Spinal cord (tissue), 9 donors: ENCODE measurements at regions not wholly inside any gene's neighbourhood (a gene's known extent, or its start where the extent isn't known, plus 50 kb on each side); places are given as distances from the start of the nearest gene placed in this dataset.
"Not testable (repeated sequence)": the region's sequence is repeated elsewhere in the genome, so short reads cannot be mapped to it uniquely, and the experiment has no call there.

ENCODE experiments used
- DNase-seq, 6 donors: peaks; one replicate each; pipeline versions ENCODE4 v3.0.0 to v3.0.0-alpha.2; 2013 to 2015; ENCODE audit warnings: low spot score in 6 of 6, low read depth in 4 of 6
- H3K27ac ChIP-seq: one replicate; pipeline ENCODE4 v1.5.1; 2013; ENCODE audit warnings: low read depth, low read length, control low read depth
- H3K27me3 ChIP-seq: one replicate; pipeline ENCODE4 v1.6.1; 2013; ENCODE audit warnings: low read length; ENCODE audit not compliant: control insufficient read depth, insufficient read depth
- H3K36me3 ChIP-seq: one replicate; pipeline ENCODE4 v1.6.1; 2013; ENCODE audit warnings: low read length; ENCODE audit not compliant: control insufficient read depth, insufficient read depth
- H3K4me1 ChIP-seq: one replicate; pipeline ENCODE4 v1.6.1; 2013; ENCODE audit warnings: low read length; ENCODE audit not compliant: control insufficient read depth, insufficient read depth
- H3K4me3 ChIP-seq: one replicate; pipeline ENCODE4 v1.5.1; 2013; ENCODE audit warnings: low read depth, low read length, control low read depth
- H3K9me3 ChIP-seq: one replicate; pipeline ENCODE4 v1.6.1; 2013; ENCODE audit warnings: low read length; ENCODE audit not compliant: control insufficient read depth, insufficient read depth
- WGBS: methylation state at CpG from one replicate; pipeline ENCODE4 v1.1.5; 2013; ENCODE audit warnings: missing lambda C conversion rate; ENCODE audit not compliant: insufficient coverage; 5-methylcytosine and 5-hydroxymethylcytosine counted together
- donor health status: healthy.

- Histone ChIP-seq H3K27ac (no peak overlapping the region), H3K9me3 (no peaks in the 10 kb centered on the region), H3K36me3 (no peaks in the 10 kb centered on the region), H3K4me3 (no peak overlapping the region), H3K27me3 (no peaks in the 10 kb centered on the region), H3K4me1 (no peaks in the 10 kb centered on the region)
- 95% methylated on average over 4 of the region's 5 CpGs for WGBS
- DNase-seq = no peak
Observed at GRCh38 chr6:137801352-137802114, 65.5 kb upstream of the TNFAIP3 start.

GRCh38 chr6:137802408-137803182, 64.5 kb upstream of the TNFAIP3 start:
- DNase-seq = no peak
- Histone ChIP-seq H3K27me3 (no peaks in the 10 kb centered on the region), H3K4me1 (no peaks in the 10 kb centered on the region), H3K36me3 (no peaks in the 10 kb centered on the region), H3K27ac (no peak overlapping the region), H3K4me3 (no peak overlapping the region), H3K9me3 (no peaks in the 10 kb centered on the region)
- WGBS = 100% methylated on average over 3 of the region's 8 CpGs

GRCh38 chr6:137804637-137805036, 62.4 kb upstream of the TNFAIP3 start:
- DNase-seq = no peak
- no CpG with 5 or more reads among the region's 2 CpGs for WGBS
- H3K36me3 ChIP-seq = no peaks in the 10 kb centered on the region
- H3K4me3 ChIP-seq = no peak overlapping the region
- H3K9me3 ChIP-seq = no peaks in the 10 kb centered on the region
- H3K27me3 ChIP-seq = no peaks in the 10 kb centered on the region
- no peak overlapping the region for H3K27ac ChIP-seq
- H3K4me1 ChIP-seq = no peaks in the 10 kb centered on the region

- DNase-seq = no peak
- Histone ChIP-seq H3K27ac (no peak overlapping the region), H3K36me3 (no peaks in the 10 kb centered on the region), H3K4me1 (no peaks in the 10 kb centered on the region), H3K9me3 (no peaks in the 10 kb centered on the region), H3K4me3 (no peak overlapping the region), H3K27me3 (no peaks in the 10 kb centered on the region)
- 82% methylated on average over 6 of the region's 7 CpGs for WGBS
Observed at GRCh38 chr6:137805622-137806021, 61.4 kb upstream of the TNFAIP3 start.

DNA sequence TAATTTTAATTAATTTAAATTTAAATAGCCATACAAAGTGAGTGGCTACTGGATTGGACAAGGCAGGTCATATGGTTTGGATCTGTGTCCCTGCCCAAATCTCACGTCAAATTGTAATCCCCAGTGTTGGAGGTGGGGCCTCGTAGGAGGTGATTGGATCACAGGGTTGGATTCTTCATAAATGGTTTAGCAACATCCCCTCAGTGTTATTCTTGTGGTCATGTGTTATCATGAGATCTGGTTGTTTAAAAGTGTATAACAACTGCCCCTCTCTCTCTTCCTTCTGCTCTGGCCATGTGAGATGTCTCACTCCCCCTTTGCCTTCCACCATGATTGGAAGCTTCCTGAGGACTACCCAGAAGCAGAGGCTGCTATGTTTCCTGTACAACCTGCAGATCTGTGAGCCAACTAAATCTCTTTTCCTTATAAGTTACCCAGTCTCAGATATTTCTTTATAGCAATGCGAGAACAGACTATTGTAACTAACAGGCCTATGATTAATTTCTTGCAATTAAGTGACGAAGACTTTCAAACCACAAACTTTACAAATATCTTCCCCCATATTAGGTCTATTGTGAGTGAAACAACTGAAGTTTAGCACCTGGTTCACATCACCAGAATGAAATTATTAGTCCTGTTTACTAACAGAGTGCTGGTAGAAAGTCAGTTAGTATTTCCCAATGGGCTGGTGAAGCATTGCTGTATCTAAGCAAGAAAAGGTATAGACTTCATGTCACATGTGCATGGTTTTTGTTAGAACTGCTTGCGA, 60.0 kb upstream of the TNFAIP3 start:
- no peak overlapping the region for H3K4me3 ChIP-seq
- no peaks in the 10 kb centered on the region for H3K36me3 ChIP-seq
- H3K27me3 ChIP-seq = no peaks in the 10 kb centered on the region
- no peak overlapping the region for H3K27ac ChIP-seq
- no peak for DNase-seq
- 100% methylated on average over 1 of the region's 5 CpGs for WGBS
- no peaks in the 10 kb centered on the region for H3K9me3 ChIP-seq
- H3K4me1 ChIP-seq = no peaks in the 10 kb centered on the region

DNA sequence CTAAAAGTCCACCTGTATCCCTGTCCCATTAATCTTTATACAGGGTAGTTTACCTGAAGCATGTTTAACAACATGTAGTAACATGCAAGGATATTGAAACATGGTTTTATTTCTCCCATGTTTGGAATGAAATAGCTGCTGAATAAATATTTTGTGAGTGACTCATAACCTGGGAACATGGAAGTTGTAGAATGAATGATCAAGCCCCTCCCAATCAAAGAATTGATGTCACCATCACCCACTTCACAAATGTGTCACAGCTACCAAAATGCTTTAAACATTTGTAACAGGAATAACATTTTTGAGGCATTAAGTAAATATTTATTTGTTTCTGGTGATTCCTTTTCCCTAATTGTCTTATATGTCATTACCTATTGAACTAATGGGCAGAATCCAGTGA, 58.9 kb upstream of the TNFAIP3 start:
- Histone ChIP-seq H3K4me1 (no peaks in the 10 kb centered on the region), H3K4me3 (no peak overlapping the region), H3K27me3 (no peaks in the 10 kb centered on the region)

GRCh38 chr6:137808836-137809315, 58.2 kb upstream of the TNFAIP3 start:
- Histone ChIP-seq H3K4me3 (no peak overlapping the region), H3K27me3 (no peaks in the 10 kb centered on the region), H3K4me1 (no peaks in the 10 kb centered on the region), H3K9me3 (no peaks in the 10 kb centered on the region), H3K27ac (no peak overlapping the region), H3K36me3 (no peaks in the 10 kb centered on the region)
- DNase-seq = no peak
- WGBS = 83% methylated on average over 6 of the region's 7 CpGs

More for the DNA sequence above, 58.9 kb upstream of the TNFAIP3 start:
- no peak overlapping the region for H3K27ac ChIP-seq
- H3K9me3 ChIP-seq = no peaks in the 10 kb centered on the region
- DNase-seq = no peak
- no peaks in the 10 kb centered on the region for H3K36me3 ChIP-seq

- not testable (repeated sequence) for H3K4me1 ChIP-seq, H3K36me3 ChIP-seq, DNase-seq, H3K9me3 ChIP-seq, H3K27me3 ChIP-seq, H3K27ac ChIP-seq, H3K4me3 ChIP-seq
- 85% methylated on average over 4 of the region's 7 CpGs for WGBS
Observed at GRCh38 chr6:137809895-137810553, 57.0 kb upstream of the TNFAIP3 start.

- H3K4me1 ChIP-seq = no peaks in the 10 kb centered on the region
- H3K4me3 ChIP-seq = no peak overlapping the region
- no peaks in the 10 kb centered on the region for H3K9me3 ChIP-seq
- no peaks in the 10 kb centered on the region for H3K36me3 ChIP-seq
- no peaks in the 10 kb centered on the region for H3K27me3 ChIP-seq
- WGBS = no CpG with 5 or more reads among the region's 4 CpGs
- DNase-seq = no peak
- no peak overlapping the region for H3K27ac ChIP-seq
Observed at GRCh38 chr6:137810554-137811120, 56.4 kb upstream of the TNFAIP3 start.
